22Rv1 (cell line): ENCODE measurements at regions not wholly inside any gene's neighbourhood (a gene's known extent, or its start where the extent isn't known, plus 50 kb on each side); places are given as distances from the start of the nearest gene placed in this dataset.

ENCODE experiments used
- CTCF ChIP-seq: fragments of 450-650 bp; IDR thresholded peaks from 2 replicates; pipeline ENCODE4 v1.5.1; 2017; ENCODE audit warnings: mild to moderate bottlenecking
- ZFX ChIP-seq: fragments of 450-650 bp; IDR thresholded peaks from 2 replicates; pipeline ENCODE4 v1.6.1; 2017; ENCODE audit warnings: antibody characterized with exemption, borderline replicate concordance

- peak; percentile 96 for TF ChIP-seq CTCF
- TF ChIP-seq ZFX, result no peak
Measured at GRCh38 chr22:22060200-22061084, 77.9 kb upstream of the TOP3B start.
